ENCODE measurements at regions not wholly inside any gene's neighbourhood (a gene's known extent, or its start where the extent isn't known, plus 50 kb on each side); places are given as distances from the start of the nearest gene placed in this dataset.

DNA sequence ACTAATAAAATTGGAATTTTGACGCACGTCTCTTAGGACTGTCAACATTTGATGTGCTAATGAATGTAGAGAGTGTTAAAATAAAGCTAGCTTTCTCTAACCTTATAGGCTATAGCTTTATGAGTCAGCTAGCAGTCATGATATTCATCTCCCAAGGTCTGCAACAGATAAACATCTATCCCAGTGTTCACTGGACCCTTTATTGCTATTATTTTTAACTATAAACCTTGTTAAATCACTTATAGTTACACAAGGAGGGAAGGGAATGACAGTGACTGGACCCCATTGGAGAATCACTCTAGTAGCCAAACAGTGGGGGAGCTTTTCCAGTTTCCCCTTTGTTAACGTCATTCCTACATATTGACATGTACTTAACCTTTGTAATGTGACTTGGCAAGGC is 67.9 kb upstream of the SHISA3 start:
- ChIA-PET SMC1A (ENCODE audit: uncharacterized antibody, unreplicated experiment) (interaction anchor here (0.6 to 2.0 kb wide), 3 partner anchors 11 to 372 kb away, joined by 3 to 7 read pairs (median 4); no protein-coding TSS in a partner anchor), RAD21 (ENCODE audit: unreplicated experiment) (no interaction called here), CTCF (interaction anchor here (1.0 to 1.9 kb wide), 2 partner anchors 49 to 190 kb away, joined by 3 to 5 read pairs; no protein-coding TSS in a partner anchor), POLR2A (no interaction called here)
- in situ Hi-C loops (cut with MboI) (no loop called here), intact Hi-C loops (cut with micrococcal nuclease; ENCODE audit: unreplicated experiment) (no loop called here)
- TF ChIP-seq, protein P1, sequence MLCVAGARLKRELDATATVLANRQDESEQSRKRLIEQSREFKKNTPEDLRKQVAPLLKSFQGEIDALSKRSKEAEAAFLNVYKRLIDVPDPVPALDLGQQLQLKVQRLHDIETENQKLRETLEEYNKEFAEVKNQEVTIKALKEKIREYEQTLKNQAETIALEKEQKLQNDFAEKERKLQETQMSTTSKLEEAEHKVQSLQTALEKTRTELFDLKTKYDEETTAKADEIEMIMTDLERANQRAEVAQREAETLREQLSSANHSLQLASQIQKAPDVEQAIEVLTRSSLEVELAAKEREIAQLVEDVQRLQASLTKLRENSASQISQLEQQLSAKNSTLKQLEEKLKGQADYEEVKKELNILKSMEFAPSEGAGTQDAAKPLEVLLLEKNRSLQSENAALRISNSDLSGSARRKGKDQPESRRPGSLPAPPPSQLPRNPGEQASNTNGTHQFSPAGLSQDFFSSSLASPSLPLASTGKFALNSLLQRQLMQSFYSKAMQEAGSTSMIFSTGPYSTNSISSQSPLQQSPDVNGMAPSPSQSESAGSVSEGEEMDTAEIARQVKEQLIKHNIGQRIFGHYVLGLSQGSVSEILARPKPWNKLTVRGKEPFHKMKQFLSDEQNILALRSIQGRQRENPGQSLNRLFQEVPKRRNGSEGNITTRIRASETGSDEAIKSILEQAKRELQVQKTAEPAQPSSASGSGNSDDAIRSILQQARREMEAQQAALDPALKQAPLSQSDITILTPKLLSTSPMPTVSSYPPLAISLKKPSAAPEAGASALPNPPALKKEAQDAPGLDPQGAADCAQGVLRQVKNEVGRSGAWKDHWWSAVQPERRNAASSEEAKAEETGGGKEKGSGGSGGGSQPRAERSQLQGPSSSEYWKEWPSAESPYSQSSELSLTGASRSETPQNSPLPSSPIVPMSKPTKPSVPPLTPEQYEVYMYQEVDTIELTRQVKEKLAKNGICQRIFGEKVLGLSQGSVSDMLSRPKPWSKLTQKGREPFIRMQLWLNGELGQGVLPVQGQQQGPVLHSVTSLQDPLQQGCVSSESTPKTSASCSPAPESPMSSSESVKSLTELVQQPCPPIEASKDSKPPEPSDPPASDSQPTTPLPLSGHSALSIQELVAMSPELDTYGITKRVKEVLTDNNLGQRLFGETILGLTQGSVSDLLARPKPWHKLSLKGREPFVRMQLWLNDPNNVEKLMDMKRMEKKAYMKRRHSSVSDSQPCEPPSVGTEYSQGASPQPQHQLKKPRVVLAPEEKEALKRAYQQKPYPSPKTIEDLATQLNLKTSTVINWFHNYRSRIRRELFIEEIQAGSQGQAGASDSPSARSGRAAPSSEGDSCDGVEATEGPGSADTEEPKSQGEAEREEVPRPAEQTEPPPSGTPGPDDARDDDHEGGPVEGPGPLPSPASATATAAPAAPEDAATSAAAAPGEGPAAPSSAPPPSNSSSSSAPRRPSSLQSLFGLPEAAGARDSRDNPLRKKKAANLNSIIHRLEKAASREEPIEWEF (IDR thresholded peaks at IDR 0.05; ENCODE audit: insufficient replicate concordance, low read depth, low read length): no peak
- TF ChIP-seq BHLHE40 (IDR thresholded peaks at IDR 0.05; ENCODE audit: borderline replicate concordance in 1 of 2, low read depth in 2 of 2, low read length in 1 of 2): no peak
- no peak for TF ChIP-seq RCOR1 (conservative IDR thresholded peaks at IDR 0.05; ENCODE audit: low read depth, low read length)
- no peak for TF ChIP-seq YY1 (IDR thresholded peaks at IDR 0.05; ENCODE audit: low read depth, low read length)
- no peak for TF ChIP-seq MEF2A (IDR thresholded peaks at IDR 0.05; ENCODE audit: insufficient read depth, low read depth, low read length)
- TF ChIP-seq CBX5 (IDR thresholded peaks at IDR 0.05; ENCODE audit: low read depth): no peak
- TF ChIP-seq RELA (IDR thresholded peaks at IDR 0.05; ENCODE audit: borderline replicate concordance, partially characterized antibody): no peak
- no peak for TF ChIP-seq MXI1 (IDR thresholded peaks at IDR 0.05; ENCODE audit: low read depth, low read length)
- TF ChIP-seq, protein P2, sequence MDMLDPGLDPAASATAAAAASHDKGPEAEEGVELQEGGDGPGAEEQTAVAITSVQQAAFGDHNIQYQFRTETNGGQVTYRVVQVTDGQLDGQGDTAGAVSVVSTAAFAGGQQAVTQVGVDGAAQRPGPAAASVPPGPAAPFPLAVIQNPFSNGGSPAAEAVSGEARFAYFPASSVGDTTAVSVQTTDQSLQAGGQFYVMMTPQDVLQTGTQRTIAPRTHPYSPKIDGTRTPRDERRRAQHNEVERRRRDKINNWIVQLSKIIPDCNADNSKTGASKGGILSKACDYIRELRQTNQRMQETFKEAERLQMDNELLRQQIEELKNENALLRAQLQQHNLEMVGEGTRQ (IDR thresholded peaks at IDR 0.05; ENCODE audit: borderline replicate concordance, low read depth, low read length): no peak
- no peak for TF ChIP-seq PAX8 (IDR thresholded peaks at IDR 0.05)
- no peak for TF ChIP-seq YBX1 (IDR thresholded peaks at IDR 0.05)
- TF ChIP-seq, protein P3, sequence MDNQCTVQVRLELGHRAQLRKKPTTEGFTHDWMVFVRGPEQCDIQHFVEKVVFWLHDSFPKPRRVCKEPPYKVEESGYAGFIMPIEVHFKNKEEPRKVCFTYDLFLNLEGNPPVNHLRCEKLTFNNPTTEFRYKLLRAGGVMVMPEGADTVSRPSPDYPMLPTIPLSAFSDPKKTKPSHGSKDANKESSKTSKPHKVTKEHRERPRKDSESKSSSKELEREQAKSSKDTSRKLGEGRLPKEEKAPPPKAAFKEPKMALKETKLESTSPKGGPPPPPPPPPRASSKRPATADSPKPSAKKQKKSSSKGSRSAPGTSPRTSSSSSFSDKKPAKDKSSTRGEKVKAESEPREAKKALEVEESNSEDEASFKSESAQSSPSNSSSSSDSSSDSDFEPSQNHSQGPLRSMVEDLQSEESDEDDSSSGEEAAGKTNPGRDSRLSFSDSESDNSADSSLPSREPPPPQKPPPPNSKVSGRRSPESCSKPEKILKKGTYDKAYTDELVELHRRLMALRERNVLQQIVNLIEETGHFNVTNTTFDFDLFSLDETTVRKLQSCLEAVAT (IDR thresholded peaks at IDR 0.05): no peak
- TF ChIP-seq BRCA1 (IDR thresholded peaks at IDR 0.05; ENCODE audit: low read depth, low read length): no peak
- TF ChIP-seq RFX5 (IDR thresholded peaks at IDR 0.05; ENCODE audit: low read depth, low read length): no peak
- TF ChIP-seq, protein P4, sequence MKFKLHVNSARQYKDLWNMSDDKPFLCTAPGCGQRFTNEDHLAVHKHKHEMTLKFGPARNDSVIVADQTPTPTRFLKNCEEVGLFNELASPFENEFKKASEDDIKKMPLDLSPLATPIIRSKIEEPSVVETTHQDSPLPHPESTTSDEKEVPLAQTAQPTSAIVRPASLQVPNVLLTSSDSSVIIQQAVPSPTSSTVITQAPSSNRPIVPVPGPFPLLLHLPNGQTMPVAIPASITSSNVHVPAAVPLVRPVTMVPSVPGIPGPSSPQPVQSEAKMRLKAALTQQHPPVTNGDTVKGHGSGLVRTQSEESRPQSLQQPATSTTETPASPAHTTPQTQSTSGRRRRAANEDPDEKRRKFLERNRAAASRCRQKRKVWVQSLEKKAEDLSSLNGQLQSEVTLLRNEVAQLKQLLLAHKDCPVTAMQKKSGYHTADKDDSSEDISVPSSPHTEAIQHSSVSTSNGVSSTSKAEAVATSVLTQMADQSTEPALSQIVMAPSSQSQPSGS (IDR thresholded peaks at IDR 0.05; ENCODE audit: low read length): no peak
- no peak for TF ChIP-seq MEF2B (IDR thresholded peaks at IDR 0.05; ENCODE audit: partially characterized antibody, poor library complexity, severe bottlenecking)
- Histone ChIP-seq H3K79me2 (ENCODE audit: control insufficient read depth, insufficient read depth, low read length) (no peaks in the 10 kb centered on the region), H3K4me3 (no peak overlapping the region), H3K9ac (ENCODE audit: control insufficient read depth, insufficient read depth, low read length) (no peak overlapping the region), H3K4me1 (ENCODE audit: control insufficient read depth, insufficient read depth, low read length) (peaks cover 12% of the 10 kb centered on the region; the same call in 1 of the 2 replicates), H3K9me3 (replicated peaks; ENCODE audit: control insufficient read depth, insufficient read depth, low read length) (no peaks in the 10 kb centered on the region; the same call in 2 of the 3 replicates), H3K27ac (ENCODE audit: control insufficient read depth, insufficient read depth) (no peak overlapping the region), H3K4me2 (ENCODE audit: control insufficient read depth, insufficient read depth) (no peak overlapping the region), H4K20me1 (ENCODE audit: control insufficient read depth, insufficient read depth) (no peaks in the 10 kb centered on the region), H3K27me3 (replicated peaks in 1 of 2; ENCODE audit: control insufficient read depth in 2 of 2, insufficient read depth in 2 of 2, low read length in 1 of 2) (no peaks in the 10 kb centered on the region), H2AFZ (ENCODE audit: control insufficient read depth, low read depth, low read length) (no peak overlapping the region), H3K36me3 (ENCODE audit: control insufficient read depth in 2 of 2, insufficient read depth in 2 of 2, low read length in 1 of 2) (no peaks in the 10 kb centered on the region)
- 71% methylated on average over 3 of the region's 3 CpGs for WGBS (ENCODE audit: insufficient coverage, insufficient replicate concordance, low lambda C conversion rate, missing lambda C conversion rate)
- FAIRE-seq: no peak
- no peak for DNase-seq (ENCODE audit: low read depth, low spot score)
- no TSS peak for BruUV-seq (replicated peaks)
- ATAC-seq: no peak
